Mesendoderm (in vitro differentiated cells): ENCODE measurements at regions not wholly inside any gene's neighbourhood (a gene's known extent, or its start where the extent isn't known, plus 50 kb on each side); places are given as distances from the start of the nearest gene placed in this dataset.
"Not testable (repeated sequence)": the region's sequence is repeated elsewhere in the genome, so short reads cannot be mapped to it uniquely, and the experiment has no call there.

Experiments used
- DNase-seq: peaks from one replicate; pipeline ENCODE4 v3.0.0; 2013
- H2AK5ac ChIP-seq: 2 replicates; pipeline ENCODE4 v1.6.1; 2013; ENCODE audit warnings: low read length, inconsistent platforms
- H2BK120ac ChIP-seq: 2 replicates; pipeline ENCODE4 v1.6.1; 2013; ENCODE audit warnings: low read depth, mild to moderate bottlenecking, low read length, moderate library complexity, mixed read lengths
- H2BK15ac ChIP-seq: replicated peaks from 2 replicates; pipeline ENCODE4 v1.6.1; 2013; ENCODE audit warnings: low read depth, mild to moderate bottlenecking, moderate library complexity
- H2BK5ac ChIP-seq: 2 replicates; pipeline ENCODE4 v1.6.1; 2013; ENCODE audit warnings: low read length, inconsistent platforms
- H3K18ac ChIP-seq: 2 replicates; pipeline ENCODE4 v1.6.1; 2013; ENCODE audit warnings: mild to moderate bottlenecking, low read length, mixed read lengths
- H3K23ac ChIP-seq: one replicate; pipeline ENCODE4 v1.6.1; 2013; ENCODE audit warnings: low read length
- H3K27ac ChIP-seq: 2 replicates; pipeline ENCODE4 v1.5.1; 2013; ENCODE audit warnings: low read depth, mild to moderate bottlenecking, inconsistent platforms, low read length, moderate library complexity
- H3K27me3 ChIP-seq: 2 replicates; pipeline ENCODE4 v1.6.1; 2013; ENCODE audit warnings: low read length, control low read depth, mild to moderate bottlenecking, inconsistent platforms; ENCODE audit not compliant: insufficient read depth, poor library complexity
- H3K36me3 ChIP-seq: 2 replicates; pipeline ENCODE4 v1.6.1; 2013; ENCODE audit warnings: low read length, inconsistent platforms; ENCODE audit not compliant: control insufficient read depth, insufficient read depth
- H3K4ac ChIP-seq: one replicate; pipeline ENCODE4 v1.6.1; 2013; ENCODE audit warnings: low read depth, mild to moderate bottlenecking, low read length, moderate library complexity
- H3K4me1 ChIP-seq: 2 replicates; pipeline ENCODE4 v1.6.1; 2013; ENCODE audit warnings: low read depth, low read length, inconsistent platforms; ENCODE audit not compliant: control insufficient read depth
- H3K4me2 ChIP-seq: 2 replicates; pipeline ENCODE4 v1.6.1; 2013; ENCODE audit warnings: low read length
- H3K4me3 ChIP-seq: 2 replicates; pipeline ENCODE4 v1.5.1; 2013; ENCODE audit warnings: mild to moderate bottlenecking, low read length
- H3K56ac ChIP-seq: one replicate; pipeline ENCODE4 v1.6.1; 2013; ENCODE audit warnings: low read length
- H3K79me1 ChIP-seq: 2 replicates; pipeline ENCODE4 v1.6.1; 2013; ENCODE audit warnings: low read length, inconsistent platforms
- H3K79me2 ChIP-seq: 2 replicates; pipeline ENCODE4 v1.6.1; 2013; ENCODE audit warnings: mild to moderate bottlenecking, low read length; ENCODE audit not compliant: control insufficient read depth, insufficient read depth
- H3K9ac ChIP-seq: 2 replicates; pipeline ENCODE4 v1.6.1; 2013; ENCODE audit warnings: low read length, inconsistent platforms
- H4K5ac ChIP-seq: one replicate; pipeline ENCODE4 v1.6.1; 2013; ENCODE audit warnings: low read length
- H4K8ac ChIP-seq: one replicate; pipeline ENCODE4 v1.6.1; 2013; ENCODE audit warnings: low read depth, mild to moderate bottlenecking, control low read depth, low read length, moderate library complexity
- WGBS: extraction: QIAGEN DNeasy Blood & Tissue Kit; methylation state at CpG from one replicate; pipeline ENCODE4 v1.1.7; 2013; ENCODE audit warnings: low lambda C conversion rate, missing lambda C conversion rate; ENCODE audit not compliant: insufficient coverage; ENCODE audit errors: extremely low coverage; 5-methylcytosine and 5-hydroxymethylcytosine counted together

GRCh38 chr3:180448407-180448806 lies 153.6 kb upstream of the TTC14 start:
- H3K4ac ChIP-seq, H3K23ac ChIP-seq, H3K36me3 ChIP-seq, H3K79me1 ChIP-seq, H2BK120ac ChIP-seq, H4K8ac ChIP-seq, DNase-seq, H3K79me2 ChIP-seq, H2BK5ac ChIP-seq, H3K4me2 ChIP-seq, H2AK5ac ChIP-seq, H3K4me1 ChIP-seq, H3K27me3 ChIP-seq, H3K18ac ChIP-seq, H2BK15ac ChIP-seq, H3K27ac ChIP-seq, H3K9ac ChIP-seq, H3K4me3 ChIP-seq, H3K56ac ChIP-seq, H4K5ac ChIP-seq: not testable (repeated sequence)
- no CpG with 5 or more reads among the region's 17 CpGs for WGBS

DNA sequence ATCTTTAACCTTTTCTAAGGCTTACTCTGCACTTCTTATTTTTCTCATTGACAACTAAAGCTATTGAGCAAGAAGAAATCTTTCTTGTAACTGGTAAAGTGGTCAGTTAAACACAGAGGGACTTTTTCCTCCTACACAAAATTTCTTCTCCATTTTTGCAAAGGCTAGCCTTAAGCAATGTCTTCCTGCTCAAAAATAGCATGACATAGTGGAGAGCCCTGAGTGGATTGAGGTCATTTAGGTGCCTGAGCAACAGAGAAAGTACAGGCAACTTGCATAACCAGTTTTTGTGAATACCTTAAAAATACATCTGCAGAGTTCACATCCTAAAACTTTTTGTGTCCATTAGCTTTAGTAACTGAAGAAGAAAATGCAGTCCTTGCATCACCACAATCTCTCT lies 144.7 kb upstream of the TTC14 start:
- no peak overlapping the region for H3K4me2 ChIP-seq
- no peak overlapping the region for H2BK5ac ChIP-seq
- no peak for DNase-seq
- no peak overlapping the region for H2AK5ac ChIP-seq
- H3K36me3 ChIP-seq: no peaks in the 10 kb centered on the region
- no peaks in the 10 kb centered on the region for H3K4me1 ChIP-seq
- no peaks in the 10 kb centered on the region for H3K79me1 ChIP-seq
- H4K5ac ChIP-seq: no peak overlapping the region
- H3K56ac ChIP-seq: no peak overlapping the region
- no peak overlapping the region for H2BK15ac ChIP-seq
- H3K4ac ChIP-seq: no peak overlapping the region
- H4K8ac ChIP-seq: no peak overlapping the region
- H3K27ac ChIP-seq: no peak overlapping the region
- no peaks in the 10 kb centered on the region for H3K79me2 ChIP-seq
- no peak overlapping the region for H3K4me3 ChIP-seq
- no peak overlapping the region for H3K18ac ChIP-seq
- H2BK120ac ChIP-seq: no peak overlapping the region
- no peak overlapping the region for H3K9ac ChIP-seq
- no peak overlapping the region for H3K23ac ChIP-seq
- no peaks in the 10 kb centered on the region for H3K27me3 ChIP-seq

- Histone ChIP-seq H2BK120ac (no peak overlapping the region), H3K4me3 (no peak overlapping the region), H4K8ac (no peak overlapping the region), H3K9ac (no peak overlapping the region), H3K27me3 (no peaks in the 10 kb centered on the region), H3K56ac (no peak overlapping the region), H3K79me2 (no peaks in the 10 kb centered on the region), H3K27ac (no peak overlapping the region), H3K4me2 (no peak overlapping the region), H3K18ac (no peak overlapping the region), H2BK5ac (no peak overlapping the region), H2AK5ac (no peak overlapping the region), H2BK15ac (no peak overlapping the region), H4K5ac (no peak overlapping the region), H3K4ac (no peak overlapping the region), H3K23ac (no peak overlapping the region), H3K36me3 (no peaks in the 10 kb centered on the region), H3K79me1 (no peaks in the 10 kb centered on the region), H3K4me1 (no peaks in the 10 kb centered on the region)
- no peak for DNase-seq
These were observed 135.5 kb upstream of the TTC14 start for GRCh38 chr3:180466401-180467011.

GRCh38 chr3:180467177-180467576 lies 134.8 kb upstream of the TTC14 start:
- no peaks in the 10 kb centered on the region for H3K36me3 ChIP-seq
- no peak overlapping the region for H3K27ac ChIP-seq

GRCh38 chr3:180469149-180469548 lies 132.8 kb upstream of the TTC14 start:
- no peak overlapping the region for H4K5ac ChIP-seq
- H2BK15ac ChIP-seq: no peak overlapping the region
- no peak overlapping the region for H3K4me2 ChIP-seq
- no peaks in the 10 kb centered on the region for H3K36me3 ChIP-seq
- no peak overlapping the region for H2BK5ac ChIP-seq
- H3K27me3 ChIP-seq: no peaks in the 10 kb centered on the region
- DNase-seq: no peak
- no peak overlapping the region for H2BK120ac ChIP-seq
- no peak overlapping the region for H3K27ac ChIP-seq
- H3K9ac ChIP-seq: no peak overlapping the region
- no peak overlapping the region for H3K4ac ChIP-seq
- no peak overlapping the region for H4K8ac ChIP-seq
- no peaks in the 10 kb centered on the region for H3K4me1 ChIP-seq
- H3K56ac ChIP-seq: no peak overlapping the region
- no peak overlapping the region for H3K4me3 ChIP-seq
- H3K18ac ChIP-seq: no peak overlapping the region
- H2AK5ac ChIP-seq: no peak overlapping the region
- WGBS: no CpG with 5 or more reads among the region's 1 CpG
- no peaks in the 10 kb centered on the region for H3K79me2 ChIP-seq
- no peaks in the 10 kb centered on the region for H3K79me1 ChIP-seq
- no peak overlapping the region for H3K23ac ChIP-seq

More at GRCh38 chr3:180467177-180467576, 134.8 kb upstream of the TTC14 start:
- Histone ChIP-seq H2BK15ac (no peak overlapping the region), H3K4me1 (no peaks in the 10 kb centered on the region), H2AK5ac (no peak overlapping the region), H3K4me3 (no peak overlapping the region), H3K4ac (no peak overlapping the region), H3K18ac (no peak overlapping the region), H3K23ac (no peak overlapping the region), H3K4me2 (no peak overlapping the region), H3K79me1 (no peaks in the 10 kb centered on the region), H2BK120ac (no peak overlapping the region), H3K27me3 (no peaks in the 10 kb centered on the region), H4K5ac (no peak overlapping the region), H2BK5ac (no peak overlapping the region), H3K79me2 (no peaks in the 10 kb centered on the region), H4K8ac (no peak overlapping the region), H3K56ac (no peak overlapping the region), H3K9ac (no peak overlapping the region)
- WGBS: no CpG with 5 or more reads among the region's 1 CpG
- no peak for DNase-seq

DNA sequence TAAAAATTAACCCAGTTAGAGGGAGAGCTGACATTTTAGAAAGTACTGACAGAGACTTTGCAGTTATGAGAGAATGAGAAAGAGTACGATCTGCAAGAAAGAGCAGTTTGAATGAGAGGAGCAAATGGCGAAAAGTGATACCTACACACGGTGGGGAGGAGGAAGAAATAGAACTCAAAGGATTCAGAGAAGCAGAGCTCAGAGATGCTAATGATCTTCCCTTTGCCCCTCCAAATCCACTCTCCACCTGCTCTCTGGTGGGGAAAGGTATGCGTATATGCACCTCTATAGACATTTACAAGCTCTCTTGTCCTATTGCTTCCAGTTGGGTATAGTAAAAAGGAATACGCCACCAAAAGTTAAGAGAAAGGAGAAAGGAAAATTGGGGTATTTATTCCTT lies 123.3 kb upstream of the TTC14 start:
- Histone ChIP-seq H3K56ac (no peak overlapping the region), H2BK120ac (no peak overlapping the region), H3K23ac (no peak overlapping the region), H3K79me2 (no peaks in the 10 kb centered on the region), H4K5ac (no peak overlapping the region), H2AK5ac (no peak overlapping the region), H3K4me3 (no peak overlapping the region), H3K4me2 (no peak overlapping the region), H3K27ac (no peak overlapping the region), H3K27me3 (no peaks in the 10 kb centered on the region), H3K4ac (no peak overlapping the region), H3K18ac (no peak overlapping the region), H3K79me1 (no peaks in the 10 kb centered on the region), H2BK5ac (no peak overlapping the region), H2BK15ac (no peak overlapping the region), H3K36me3 (no peaks in the 10 kb centered on the region), H3K9ac (no peak overlapping the region), H3K4me1 (no peaks in the 10 kb centered on the region), H4K8ac (no peak overlapping the region)
- DNase-seq: no peak
- WGBS: no CpG with 5 or more reads among the region's 5 CpGs
